BLaER1 treated with 17β-estradiol and CSF1 and Interleukin-3, amounts not matched to agents 10 nM and 100 nM (cell line): ENCODE measurements at regions not wholly inside any gene's neighbourhood (a gene's known extent, or its start where the extent isn't known, plus 50 kb on each side); places are given as distances from the start of the nearest gene placed in this dataset.

ENCODE experiments used
- H3K27ac ChIP-seq, 11 experiments: shearing (Covaris generic); formaldehyde crosslinking; 2 replicates each; pipeline ENCODE4 v1.8.1; 2022
- H3K27me3 ChIP-seq, 11 experiments: shearing (Covaris generic); formaldehyde crosslinking; 2 replicates each; pipeline ENCODE4 v1.8.1; 2022
- H3K36me3 ChIP-seq, 11 experiments: shearing (Covaris generic); formaldehyde crosslinking; 2 replicates each; pipeline ENCODE4 v1.8.1; 2022
- H3K4me1 ChIP-seq, 10 experiments: shearing (Covaris generic); formaldehyde crosslinking; 2 replicates each; pipeline ENCODE4 v1.8.1; 2022
- H3K4me2 ChIP-seq, 11 experiments: shearing (Covaris generic); formaldehyde crosslinking; 2 replicates each; pipeline ENCODE4 v1.8.1; 2022
- H3K4me3 ChIP-seq, 10 experiments: shearing (Covaris generic); formaldehyde crosslinking; 2 replicates each; pipeline ENCODE4 v1.8.1; 2022
- H3K9ac ChIP-seq, 11 experiments: shearing (Covaris generic); formaldehyde crosslinking; 2 replicates each; pipeline ENCODE4 v1.8.1; 2022
- H3K9me3 ChIP-seq, 11 experiments: shearing (Covaris generic); formaldehyde crosslinking; replicated peaks in 1 of 11; 2 replicates each; pipeline ENCODE4 v1.8.1; 2022
- H4K20me1 ChIP-seq, 11 experiments: shearing (Covaris generic); formaldehyde crosslinking; 2 replicates each; pipeline ENCODE4 v1.8.1; 2022
- Cebpa-rat ChIP-seq, 11 experiments: shearing (Covaris generic); IDR thresholded peaks; 2 replicates each; pipeline ENCODE4 v1.8.1; 2022

DNA sequence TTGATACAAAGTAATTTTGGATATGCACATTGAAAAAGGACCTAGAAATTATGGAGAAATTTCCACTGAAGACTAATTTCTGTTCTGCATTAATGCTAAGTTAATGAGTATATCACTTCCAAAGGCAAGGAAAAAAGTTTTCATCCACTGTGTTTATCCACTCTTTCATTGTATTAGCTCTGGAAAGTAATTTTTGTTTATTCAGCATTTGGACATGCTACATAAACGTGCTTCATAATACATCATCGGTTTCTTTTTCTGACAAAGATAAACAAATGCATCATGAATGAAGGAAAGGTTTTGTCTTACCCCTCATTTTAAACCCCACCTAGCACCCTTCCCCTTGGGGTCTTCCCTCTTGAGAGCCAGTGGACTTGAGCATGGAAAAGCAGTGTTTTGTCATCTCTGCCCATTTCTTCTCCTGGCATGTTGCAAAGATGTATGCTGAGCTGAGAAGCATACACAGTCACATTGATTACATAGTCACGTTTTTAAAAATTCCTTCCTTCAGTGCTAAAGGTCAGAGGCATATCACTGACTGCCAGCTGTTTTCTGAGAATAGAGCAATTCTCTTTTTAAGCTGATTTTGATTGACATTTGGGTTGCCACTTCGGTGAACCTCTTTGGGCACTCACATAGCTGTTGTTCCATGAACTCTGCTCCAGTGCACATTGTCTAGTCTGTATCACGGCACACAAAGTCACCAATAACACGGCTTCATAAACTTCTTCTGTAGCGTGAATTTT lies 65.9 kb upstream of the C7orf33 start:
- Histone ChIP-seq H3K4me2 (no peak overlapping the region), H3K36me3 (no peaks in the 10 kb centered on the region)
- no peak for TF ChIP-seq Cebpa-rat (IDR thresholded peaks at IDR 0.05)

DNA sequence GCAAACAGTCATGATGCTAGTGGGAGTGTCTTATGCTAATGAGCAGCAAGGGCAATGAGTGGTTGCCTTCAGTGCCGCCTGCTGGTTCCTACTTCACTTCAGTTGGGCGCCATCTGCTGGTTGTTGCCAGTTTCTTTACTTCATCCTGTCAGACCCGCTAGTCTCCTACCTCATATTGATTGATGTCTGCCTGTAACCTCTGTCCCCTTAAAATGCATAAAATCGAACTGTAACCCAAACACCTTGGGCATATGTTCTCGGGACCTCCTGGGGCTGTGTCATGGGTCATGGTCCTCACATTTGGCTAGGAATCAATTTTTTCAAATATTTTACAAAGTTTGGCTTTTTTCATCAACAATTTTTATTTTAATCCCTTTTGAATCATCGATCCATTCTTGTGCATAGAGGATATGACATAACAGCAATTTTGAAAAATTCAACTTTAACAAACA lies 62.8 kb upstream of the C7orf33 start:
- Histone ChIP-seq H3K4me1 (no peaks in the 10 kb centered on the region), H3K9ac (no peak overlapping the region), H3K27ac (no peak overlapping the region), H3K27me3 (no peaks in the 10 kb centered on the region), H3K9me3 (peaks cover 0 to 12% (median 5%) of the 10 kb centered on the region in 11 experiments; a peak in 9 of 22 replicates), H3K36me3 (no peaks in the 10 kb centered on the region), H3K4me3 (no peak overlapping the region), H3K4me2 (no peak overlapping the region), H4K20me1 (no peaks in the 10 kb centered on the region)
- no peak for TF ChIP-seq Cebpa-rat (IDR thresholded peaks at IDR 0.05)

More for the DNA sequence above, 65.9 kb upstream of the C7orf33 start:
- Histone ChIP-seq H3K27ac (no peak overlapping the region), H3K4me3 (no peak overlapping the region), H3K9ac (no peak overlapping the region), H3K9me3 (peaks cover 0 to 12% (median 6%) of the 10 kb centered on the region in 11 experiments; a peak in 10 of 22 replicates), H3K4me1 (0 out of 20 replicates have a peak, but pooled peaks cover 0 to 2% (median 0%) of the 10 kb centered on the region in 10 experiments), H4K20me1 (no peaks in the 10 kb centered on the region), H3K27me3 (no peaks in the 10 kb centered on the region)

DNA sequence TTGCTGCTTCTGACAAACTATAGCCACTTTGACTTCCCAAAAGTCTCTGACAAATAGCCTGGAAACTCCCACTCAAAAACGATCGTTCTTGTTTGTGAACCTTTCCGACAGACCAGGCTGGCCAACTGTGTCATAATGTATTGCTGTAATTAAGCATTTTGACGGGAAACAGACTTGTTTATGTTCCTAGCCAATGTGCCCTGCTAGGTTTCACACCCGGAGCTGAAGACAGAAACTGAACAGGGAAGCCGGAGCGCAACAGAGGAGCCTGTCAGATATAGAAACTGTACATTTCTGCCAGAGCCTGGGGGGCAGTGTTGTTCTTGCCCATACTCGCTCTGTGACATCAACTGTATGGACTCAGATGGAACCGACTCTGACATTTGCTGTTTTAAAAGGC lies 55.3 kb upstream of the C7orf33 start:
- H3K9ac ChIP-seq = peak overlapping the region in 2 of 11 experiments; percentile 48 to 57; a peak in 2 of 22 replicates
- no peaks in the 10 kb centered on the region for H3K27me3 ChIP-seq
- no peaks in the 10 kb centered on the region for H3K9me3 ChIP-seq
- no peak for TF ChIP-seq Cebpa-rat (IDR thresholded peaks at IDR 0.05)
- H3K36me3 ChIP-seq = no peaks in the 10 kb centered on the region
- peak overlapping the region in 1 of 10 experiments; percentile 19; a peak in 1 of 20 replicates for H3K4me3 ChIP-seq
- H3K4me1 ChIP-seq = peaks cover 0 to 13% (median 6%) of the 10 kb centered on the region in 10 experiments; a peak in 9 of 20 replicates
- H3K27ac ChIP-seq = peak overlapping the region in 3 of 11 experiments; percentile 17 to 29 (median 23); a peak in 3 of 22 replicates
- no peaks in the 10 kb centered on the region for H4K20me1 ChIP-seq
- peak overlapping the region in 3 of 11 experiments; percentile 49 to 62 (median 54); a peak in 5 of 22 replicates for H3K4me2 ChIP-seq

DNA sequence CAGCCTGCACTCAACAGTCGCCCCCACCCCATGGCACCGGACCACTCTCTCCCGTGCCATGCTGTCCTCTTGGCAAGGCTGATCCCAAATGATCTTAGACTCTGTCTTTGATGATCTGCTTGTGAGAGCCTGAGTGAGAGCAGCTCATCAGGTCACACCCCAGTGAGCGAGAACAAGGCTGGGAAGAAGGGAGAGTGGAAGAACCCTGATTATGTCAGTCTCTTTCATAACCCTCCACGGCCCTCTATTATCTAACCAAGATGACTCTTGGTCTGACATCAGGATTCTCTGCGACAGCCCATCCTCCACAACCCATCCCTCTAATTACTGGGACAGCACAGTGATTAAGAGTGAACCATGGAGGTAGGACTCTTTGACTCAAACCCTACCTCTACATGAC lies 53.1 kb upstream of the C7orf33 start:
- no peak for TF ChIP-seq Cebpa-rat (IDR thresholded peaks at IDR 0.05)
- no peaks in the 10 kb centered on the region for H3K9me3 ChIP-seq
- H3K9ac ChIP-seq = no peak overlapping the region
- no peak overlapping the region for H3K27ac ChIP-seq
- H3K36me3 ChIP-seq = no peaks in the 10 kb centered on the region
- no peaks in the 10 kb centered on the region for H4K20me1 ChIP-seq
- no peaks in the 10 kb centered on the region for H3K27me3 ChIP-seq
- H3K4me2 ChIP-seq = peak overlapping the region in 5 of 11 experiments; percentile 2 to 20 (median 10); a peak in 4 of 22 replicates
- H3K4me3 ChIP-seq = no peak overlapping the region
- H3K4me1 ChIP-seq = peaks cover 0 to 13% (median 6%) of the 10 kb centered on the region in 10 experiments; a peak in 9 of 20 replicates

DNA sequence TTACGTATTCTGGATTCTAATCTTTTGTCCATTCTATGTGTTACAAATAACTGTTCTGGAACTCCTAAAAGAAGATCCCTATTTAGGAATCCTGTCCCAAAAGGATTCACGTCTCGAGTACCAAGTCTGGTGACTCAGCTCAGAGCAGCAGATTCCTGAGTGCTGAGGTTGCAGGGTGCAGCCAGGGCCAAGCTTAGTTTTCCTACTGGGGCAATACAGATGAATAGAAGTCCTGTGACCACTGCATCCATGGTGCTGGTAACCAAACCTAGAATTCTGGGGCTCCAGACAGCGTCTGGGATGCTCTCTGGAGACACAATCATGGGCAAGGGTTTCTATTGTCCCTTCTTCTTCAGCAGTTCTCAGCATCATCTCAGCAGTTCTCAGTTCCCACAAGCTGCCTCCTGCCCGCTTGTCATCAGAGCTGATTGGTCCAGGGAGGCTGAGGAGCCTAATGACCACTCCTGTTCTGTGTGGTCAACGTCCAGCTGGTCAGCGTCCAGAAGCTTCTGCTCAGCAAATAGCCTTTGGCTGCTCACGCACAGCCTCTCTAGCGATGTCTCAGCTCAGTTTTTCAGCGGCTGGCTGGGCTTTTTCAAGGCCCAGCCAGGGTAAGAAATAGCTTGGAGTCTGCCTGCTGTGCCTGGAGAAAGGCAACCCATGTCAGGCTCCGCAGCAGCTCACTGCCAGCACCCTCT lies 50.4 kb upstream of the C7orf33 start:
- Histone ChIP-seq H4K20me1 (no peaks in the 10 kb centered on the region), H3K9me3 (no peaks in the 10 kb centered on the region), H3K4me3 (no peak overlapping the region), H3K36me3 (no peaks in the 10 kb centered on the region), H3K27me3 (no peaks in the 10 kb centered on the region), H3K9ac (no peak overlapping the region), H3K4me1 (peaks cover 0 to 15% (median 10%) of the 10 kb centered on the region in 10 experiments; a peak in 12 of 20 replicates), H3K4me2 (no peak overlapping the region), H3K27ac (no peak overlapping the region)
- TF ChIP-seq Cebpa-rat (IDR thresholded peaks at IDR 0.05) = no peak
